IPS DF 19.7 (cell line): ENCODE measurements at regions not wholly inside any gene's neighbourhood (a gene's known extent, or its start where the extent isn't known, plus 50 kb on each side); places are given as distances from the start of the nearest gene placed in this dataset.
A peak's percentile ranks its signal among the peaks of the same experiment; 100 is the strongest.

Experiments used
- DNase-seq: peaks from one replicate; pipeline ENCODE4 v3.0.0-alpha.2; 2013; ENCODE audit warnings: low read depth, low spot score

GRCh38 chr12:67833602-67834001 is 155.6 kb upstream of the IFNG-AS1 start:
- DNase-seq: no peak

GRCh38 chr12:67837876-67838275 is 151.4 kb upstream of the IFNG-AS1 start:
- DNase-seq: no peak

GRCh38 chr12:67842124-67842523 is 147.1 kb upstream of the IFNG-AS1 start:
- no peak for DNase-seq

- DNase-seq: no peak
These were observed 146.0 kb upstream of the IFNG-AS1 start for GRCh38 chr12:67843257-67843656.

GRCh38 chr12:67852701-67853100 is 136.5 kb upstream of the IFNG-AS1 start:
- no peak for DNase-seq

GRCh38 chr12:67853204-67853603 is 136.0 kb upstream of the IFNG-AS1 start:
- no peak for DNase-seq

- no peak for DNase-seq
These were observed 134.9 kb upstream of the IFNG-AS1 start for GRCh38 chr12:67854351-67854750.

GRCh38 chr12:67855103-67855502 is 134.1 kb upstream of the IFNG-AS1 start:
- DNase-seq: no peak

GRCh38 chr12:67871231-67871630 is 118.0 kb upstream of the IFNG-AS1 start:
- DNase-seq: no peak

GRCh38 chr12:67873355-67873754 is 115.9 kb upstream of the IFNG-AS1 start:
- DNase-seq: no peak

GRCh38 chr12:67876305-67876915 is 112.8 kb upstream of the IFNG-AS1 start:
- DNase-seq: peak; percentile 9

- no peak for DNase-seq
These were observed 111.5 kb upstream of the IFNG-AS1 start for GRCh38 chr12:67877727-67878126.

- DNase-seq: no peak
These were observed 109.3 kb upstream of the IFNG-AS1 start for GRCh38 chr12:67879937-67880336.

GRCh38 chr12:67881565-67881964 is 107.7 kb upstream of the IFNG-AS1 start:
- DNase-seq: no peak

GRCh38 chr12:67884596-67884995 is 104.7 kb upstream of the IFNG-AS1 start:
- DNase-seq: no peak

GRCh38 chr12:67885375-67886169 is 103.7 kb upstream of the IFNG-AS1 start:
- DNase-seq: no peak

- DNase-seq: no peak
These were observed 102.2 kb upstream of the IFNG-AS1 start for GRCh38 chr12:67887065-67887464.

- no peak for DNase-seq
These were observed 99.3 kb upstream of the IFNG-AS1 start for GRCh38 chr12:67889931-67890330.

GRCh38 chr12:67890726-67891258 is 98.5 kb upstream of the IFNG-AS1 start:
- no peak for DNase-seq

GRCh38 chr12:67891596-67891995 is 97.7 kb upstream of the IFNG-AS1 start:
- no peak for DNase-seq

GRCh38 chr12:67892259-67893021 is 96.8 kb upstream of the IFNG-AS1 start:
- no peak for DNase-seq

- DNase-seq: no peak
These were observed 96.1 kb upstream of the IFNG-AS1 start for GRCh38 chr12:67893022-67893580.
